Spleen (tissue), 7 donors: ENCODE measurements at regions not wholly inside any gene's neighbourhood (a gene's known extent, or its start where the extent isn't known, plus 50 kb on each side); places are given as distances from the start of the nearest gene placed in this dataset.
"Not testable (repeated sequence)": the region's sequence is repeated elsewhere in the genome, so short reads cannot be mapped to it uniquely, and the experiment has no call there.

ENCODE experiments used
- POLR2AphosphoS5 ChIP-seq, 3 donors: sonication (generic); formaldehyde crosslinking; IDR thresholded peaks; one replicate each; pipeline ENCODE4 v1.5.1; 2017; ENCODE audit warnings: antibody characterized with exemption in 3 of 3
- TF ChIP-seq, protein P1 (sequence below), 11 experiments: fragments of 200-600 bp in 7 of 11; fragments of 450-650 bp in 4 of 11; sonication (generic) in 4 of 11; IDR thresholded peaks in 8 of 11; conservative IDR thresholded peaks in 3 of 11; 1 replicate in 7 of 11; 2 replicates in 4 of 11; pipeline versions ENCODE4 v1.4.0 to v1.8.0; 2016 to 2021; ENCODE audit warnings: antibody characterized with exemption in 11 of 11, inconsistent platforms in 4 of 11, mild to moderate bottlenecking in 1 of 11
- donor health status: DM: no; HTN: no; CAD: no; lungs with moderate emphysema.
- donor health status: DM: no; HTN: no; CAD: no.
- donor health status: DM: no; HTN: no; CAD: no.

- TF ChIP-seq POLR2AphosphoS5 (IDR thresholded peaks at IDR 0.05): not testable (repeated sequence)
- TF ChIP-seq, protein P1, sequence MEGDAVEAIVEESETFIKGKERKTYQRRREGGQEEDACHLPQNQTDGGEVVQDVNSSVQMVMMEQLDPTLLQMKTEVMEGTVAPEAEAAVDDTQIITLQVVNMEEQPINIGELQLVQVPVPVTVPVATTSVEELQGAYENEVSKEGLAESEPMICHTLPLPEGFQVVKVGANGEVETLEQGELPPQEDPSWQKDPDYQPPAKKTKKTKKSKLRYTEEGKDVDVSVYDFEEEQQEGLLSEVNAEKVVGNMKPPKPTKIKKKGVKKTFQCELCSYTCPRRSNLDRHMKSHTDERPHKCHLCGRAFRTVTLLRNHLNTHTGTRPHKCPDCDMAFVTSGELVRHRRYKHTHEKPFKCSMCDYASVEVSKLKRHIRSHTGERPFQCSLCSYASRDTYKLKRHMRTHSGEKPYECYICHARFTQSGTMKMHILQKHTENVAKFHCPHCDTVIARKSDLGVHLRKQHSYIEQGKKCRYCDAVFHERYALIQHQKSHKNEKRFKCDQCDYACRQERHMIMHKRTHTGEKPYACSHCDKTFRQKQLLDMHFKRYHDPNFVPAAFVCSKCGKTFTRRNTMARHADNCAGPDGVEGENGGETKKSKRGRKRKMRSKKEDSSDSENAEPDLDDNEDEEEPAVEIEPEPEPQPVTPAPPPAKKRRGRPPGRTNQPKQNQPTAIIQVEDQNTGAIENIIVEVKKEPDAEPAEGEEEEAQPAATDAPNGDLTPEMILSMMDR (IDR thresholded peaks at IDR 0.05 in 8 of 11, conservative IDR thresholded peaks at IDR 0.05 in 3 of 11): not testable (repeated sequence)
Observed at GRCh38 chr4:153866766-153867165, 77.9 kb upstream of the SFRP2 start.
